Natural killer cell treated with Interleukin-12 subunit alpha and Interleukin-12 subunit beta and Interleukin-15 and Interleukin-18, amount 100 ng/mL, for 72 hours (primary cell): ENCODE measurements at regions not wholly inside any gene's neighbourhood (a gene's known extent, or its start where the extent isn't known, plus 50 kb on each side); places are given as distances from the start of the nearest gene placed in this dataset.

Source experiments
- ATAC-seq, 2 donors: fragments of 150-1000 bp; cut with Tn5 transposase in 1 of 2; sonication (Bioruptor Pico), chemical (Tn5 transposase) in 1 of 2; 2 replicates each; pipeline ENCODE4 v1.10.0; 2021
- DNase-seq: peaks from one replicate; pipeline ENCODE4 v3.0.0; 2022; ENCODE audit warnings: low spot score
- H3K27ac Mint-ChIP-seq, 2 donors: 1 replicate in 1 of 2; 2 replicates in 1 of 2; pipeline ENCODE4 v1.8.0; 2022; ENCODE audit warnings: mixed read lengths in 2 of 2, mild to moderate bottlenecking in 1 of 2, moderate library complexity in 1 of 2
- H3K27me3 Mint-ChIP-seq, 2 donors: 1 replicate in 1 of 2; 2 replicates in 1 of 2; pipeline ENCODE4 v1.8.0; 2022; ENCODE audit warnings: mixed read lengths in 2 of 2
- H3K36me3 Mint-ChIP-seq: one replicate; pipeline ENCODE4 v1.8.0; 2022; ENCODE audit warnings: mixed read lengths
- H3K4me1 Mint-ChIP-seq, 2 donors: 1 replicate in 1 of 2; 2 replicates in 1 of 2; pipeline ENCODE4 v1.8.0; 2022; ENCODE audit warnings: low read depth in 2 of 2, mixed read lengths in 2 of 2, mild to moderate bottlenecking in 1 of 2
- H3K4me3 Mint-ChIP-seq: one replicate; pipeline ENCODE4 v1.8.0; 2022; ENCODE audit warnings: mixed read lengths
- H3K9me3 Mint-ChIP-seq: 2 replicates; pipeline ENCODE4 v1.8.0; 2022; ENCODE audit warnings: mixed read lengths

DNA sequence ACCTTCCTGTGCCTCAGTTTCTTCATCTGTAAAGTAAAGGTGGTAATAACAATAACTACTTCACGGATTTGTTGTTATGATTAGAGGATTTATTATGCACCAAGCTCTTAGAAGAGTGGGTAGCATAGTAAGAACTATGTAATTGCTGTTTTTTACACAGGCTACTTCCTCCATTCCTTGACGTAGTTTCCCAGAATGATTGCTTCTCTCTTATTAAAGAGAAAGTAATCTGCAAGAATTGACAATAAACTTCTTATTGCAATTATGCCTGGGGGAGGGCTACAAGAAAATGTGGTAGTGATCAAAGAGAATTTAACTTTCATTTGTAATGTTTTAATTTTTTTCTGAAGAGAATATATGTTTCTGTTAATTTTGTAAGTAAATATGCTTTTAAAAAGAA, 238.7 kb downstream of the GASK1B start:
- Mint-ChIP-seq H3K36me3 (no peaks in the 10 kb centered on the region), H3K27ac (no peak overlapping the region), H3K4me3 (no peak overlapping the region), H3K4me1 (no peaks in the 10 kb centered on the region), H3K27me3 (no peaks in the 10 kb centered on the region), H3K9me3 (peaks cover 2% of the 10 kb centered on the region)
- ATAC-seq = no peak
- DNase-seq = no peak

DNA sequence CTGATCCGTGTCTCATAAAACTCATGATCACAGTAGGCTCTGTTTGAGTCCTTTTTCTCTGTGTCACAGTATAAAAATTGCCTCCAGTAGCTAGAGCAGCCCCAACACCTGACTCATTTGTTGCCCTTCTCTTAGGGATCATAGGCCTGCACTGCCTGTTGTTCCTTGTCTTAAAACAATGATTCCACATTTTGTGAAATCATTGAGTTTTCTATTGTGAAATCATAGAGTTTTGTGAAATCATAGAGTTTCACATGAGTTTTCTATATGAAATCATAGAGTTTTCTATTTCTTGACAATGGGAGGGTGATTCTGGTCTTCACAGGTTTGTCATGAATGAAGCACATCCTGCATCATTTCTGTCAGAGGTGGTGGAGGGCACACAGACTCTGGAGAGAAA, 239.9 kb downstream of the GASK1B start:
- ATAC-seq (no peak), DNase-seq (no peak)
- Mint-ChIP-seq H3K27me3 (no peaks in the 10 kb centered on the region), H3K4me1 (no peaks in the 10 kb centered on the region), H3K4me3 (no peak overlapping the region), H3K36me3 (no peaks in the 10 kb centered on the region), H3K27ac (no peak overlapping the region), H3K9me3 (no peaks in the 10 kb centered on the region)

DNA sequence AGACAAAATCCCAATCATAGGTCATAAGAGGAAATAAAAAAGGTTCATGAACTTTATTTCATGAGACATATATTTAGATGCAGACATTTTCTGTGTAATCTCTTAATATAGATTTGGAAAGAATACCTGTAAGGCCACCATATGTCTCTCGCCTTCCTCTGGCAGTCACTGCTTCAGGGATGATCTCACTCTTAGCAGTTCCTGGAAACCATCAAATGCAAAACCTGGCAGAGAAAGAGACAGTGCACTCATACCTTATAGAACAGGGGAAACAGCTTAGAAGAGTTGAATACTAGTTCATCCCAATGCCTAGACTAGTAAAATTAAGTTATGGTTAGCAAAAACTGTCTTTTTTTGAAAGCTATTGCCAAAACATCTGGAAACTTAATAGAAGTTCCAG, 243.3 kb downstream of the GASK1B start:
- Mint-ChIP-seq H3K27me3 (no peaks in the 10 kb centered on the region), H3K36me3 (peaks cover 4% of the 10 kb centered on the region), H3K4me3 (no peak overlapping the region), H3K9me3 (peaks cover 11% of the 10 kb centered on the region), H3K4me1 (no peaks in the 10 kb centered on the region), H3K27ac (no peak overlapping the region)
- no peak for ATAC-seq
- DNase-seq = no peak

DNA sequence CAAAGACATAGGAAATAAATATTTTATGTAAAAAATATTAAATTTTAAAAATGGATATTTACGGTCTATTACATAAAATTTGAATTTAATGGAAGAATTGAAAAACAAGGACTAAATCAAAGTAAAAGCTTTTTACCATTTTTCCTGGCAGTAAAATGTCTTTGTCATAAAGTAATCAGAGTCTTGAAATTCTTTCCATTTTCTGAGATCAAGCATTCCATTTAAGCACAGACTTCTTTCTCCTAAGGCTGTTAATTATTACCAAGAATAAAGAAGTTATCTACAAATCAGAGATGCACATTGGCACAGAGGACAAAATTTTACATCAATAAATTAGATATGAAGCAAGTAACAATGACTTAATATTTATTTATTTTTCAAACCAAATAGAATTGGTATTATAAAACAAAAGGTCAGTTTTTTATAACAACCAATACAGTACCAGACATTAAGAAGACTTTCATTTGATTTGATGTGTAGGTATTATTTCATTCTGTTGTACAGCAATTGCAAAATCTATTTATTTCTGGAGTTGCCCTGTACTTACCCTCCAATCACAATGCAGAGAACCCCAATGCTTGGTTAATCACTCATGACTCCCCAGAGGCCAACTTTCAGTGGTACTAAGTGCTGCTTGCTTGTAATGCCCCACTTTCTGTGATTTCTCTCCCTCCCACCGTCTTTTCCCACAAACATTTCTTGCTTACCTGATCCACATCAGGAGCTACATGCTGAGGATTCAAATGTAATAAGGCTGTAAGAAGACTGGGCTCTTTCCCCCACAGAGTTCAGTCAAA, 254.6 kb downstream of the GASK1B start:
- H3K36me3 Mint-ChIP-seq = peaks cover 5% of the 10 kb centered on the region
- peaks cover 15% of the 10 kb centered on the region for H3K9me3 Mint-ChIP-seq
- no peak overlapping the region for H3K27ac Mint-ChIP-seq
- H3K4me3 Mint-ChIP-seq = no peak overlapping the region
- no peaks in the 10 kb centered on the region for H3K27me3 Mint-ChIP-seq
- no peaks in the 10 kb centered on the region for H3K4me1 Mint-ChIP-seq
- ATAC-seq = no peak
- no peak for DNase-seq

DNA sequence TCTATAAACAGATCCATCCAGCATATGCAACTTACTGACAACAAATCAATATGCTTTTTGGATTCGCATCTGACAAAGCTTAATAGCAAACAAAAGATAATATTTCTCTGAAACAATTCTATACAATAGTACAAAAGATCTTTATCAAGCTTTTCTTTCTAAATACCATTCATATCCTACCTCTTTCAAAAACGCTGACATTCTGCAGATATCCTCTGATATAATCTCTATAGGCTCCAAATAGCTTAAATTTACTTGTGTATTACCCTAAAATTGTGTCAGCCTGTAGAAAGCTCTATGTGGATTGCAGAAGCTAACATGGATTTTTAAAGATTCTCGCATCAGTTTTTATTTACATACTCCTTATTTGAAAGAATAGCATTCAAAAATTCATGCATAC, 260.6 kb downstream of the GASK1B start:
- H3K4me1 Mint-ChIP-seq = no peaks in the 10 kb centered on the region
- H3K27me3 Mint-ChIP-seq = no peaks in the 10 kb centered on the region
- DNase-seq = no peak
- no peak for ATAC-seq
- H3K36me3 Mint-ChIP-seq = peaks cover 5% of the 10 kb centered on the region
- H3K9me3 Mint-ChIP-seq = peaks cover 3% of the 10 kb centered on the region
- H3K4me3 Mint-ChIP-seq = no peak overlapping the region
- no peak overlapping the region for H3K27ac Mint-ChIP-seq

DNA sequence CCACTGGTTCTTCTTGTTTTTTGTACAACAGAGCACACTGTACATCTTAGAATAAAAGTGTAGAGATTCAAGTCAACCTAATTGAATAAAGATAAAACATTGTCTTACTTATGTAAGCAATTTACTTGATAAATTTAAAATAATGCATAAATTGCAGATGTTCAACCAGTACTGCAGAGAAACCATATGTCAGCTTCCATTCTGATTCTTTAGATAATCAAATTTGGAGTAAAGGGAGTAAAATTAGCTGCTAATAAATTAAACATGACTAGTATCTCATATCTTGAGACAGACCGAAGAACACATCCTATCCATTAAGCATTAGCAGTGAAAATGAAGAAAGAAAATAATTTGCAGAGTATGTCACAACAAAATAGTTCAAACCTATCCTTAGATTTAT, 261.2 kb downstream of the GASK1B start:
- Mint-ChIP-seq H3K4me1 (no peaks in the 10 kb centered on the region), H3K27me3 (no peaks in the 10 kb centered on the region), H3K4me3 (no peak overlapping the region), H3K36me3 (peaks cover 5% of the 10 kb centered on the region), H3K9me3 (peaks cover 3% of the 10 kb centered on the region), H3K27ac (no peak overlapping the region)
- DNase-seq = no peak
- ATAC-seq = no peak

DNA sequence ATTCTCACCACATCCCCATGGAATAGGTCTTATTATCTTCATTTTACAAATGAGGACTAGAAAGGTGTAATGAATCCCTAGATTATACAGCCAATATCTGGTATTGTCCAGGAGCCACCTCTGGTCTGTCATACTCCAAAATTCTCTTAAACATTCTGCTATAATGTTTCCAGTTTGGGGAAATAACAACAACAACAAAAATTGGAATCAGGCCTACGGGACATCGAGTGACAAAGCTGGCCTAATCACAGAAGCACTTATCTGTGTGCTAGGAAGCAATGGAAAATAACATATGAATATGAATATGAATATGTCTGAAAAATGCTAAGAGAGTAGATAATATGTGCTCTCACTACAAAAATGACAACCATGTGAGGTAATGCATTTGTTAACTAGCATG, 264.1 kb downstream of the GASK1B start:
- no peak for ATAC-seq
- Mint-ChIP-seq H3K4me1 (no peaks in the 10 kb centered on the region), H3K36me3 (peaks cover 5% of the 10 kb centered on the region), H3K27me3 (no peaks in the 10 kb centered on the region), H3K9me3 (peaks cover 3% of the 10 kb centered on the region), H3K27ac (no peak overlapping the region), H3K4me3 (no peak overlapping the region)
- DNase-seq = no peak

DNA sequence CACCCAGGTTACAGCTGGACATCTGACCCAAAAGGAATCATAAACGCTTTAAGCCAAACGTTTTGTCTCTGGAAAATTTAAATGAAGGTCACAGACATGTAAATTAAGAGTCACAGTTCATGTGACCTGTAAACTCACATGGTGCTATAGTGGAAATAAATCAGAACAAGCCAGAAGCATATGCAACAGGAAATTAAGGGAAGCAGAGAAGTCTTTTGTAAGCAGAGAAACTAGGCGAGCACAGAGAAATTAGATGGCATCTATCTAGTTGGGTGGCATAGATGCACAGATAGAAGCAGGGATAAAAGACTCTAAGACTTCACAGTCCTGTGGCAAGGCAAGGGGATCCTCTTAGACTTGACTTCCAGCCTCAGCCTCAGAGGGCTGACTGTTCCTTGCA, 264.8 kb downstream of the GASK1B start:
- no peak for DNase-seq
- Mint-ChIP-seq H3K27ac (no peak overlapping the region), H3K4me1 (no peaks in the 10 kb centered on the region), H3K9me3 (peaks cover 3% of the 10 kb centered on the region), H3K4me3 (no peak overlapping the region), H3K27me3 (no peaks in the 10 kb centered on the region), H3K36me3 (peaks cover 5% of the 10 kb centered on the region)
- no peak for ATAC-seq

DNA sequence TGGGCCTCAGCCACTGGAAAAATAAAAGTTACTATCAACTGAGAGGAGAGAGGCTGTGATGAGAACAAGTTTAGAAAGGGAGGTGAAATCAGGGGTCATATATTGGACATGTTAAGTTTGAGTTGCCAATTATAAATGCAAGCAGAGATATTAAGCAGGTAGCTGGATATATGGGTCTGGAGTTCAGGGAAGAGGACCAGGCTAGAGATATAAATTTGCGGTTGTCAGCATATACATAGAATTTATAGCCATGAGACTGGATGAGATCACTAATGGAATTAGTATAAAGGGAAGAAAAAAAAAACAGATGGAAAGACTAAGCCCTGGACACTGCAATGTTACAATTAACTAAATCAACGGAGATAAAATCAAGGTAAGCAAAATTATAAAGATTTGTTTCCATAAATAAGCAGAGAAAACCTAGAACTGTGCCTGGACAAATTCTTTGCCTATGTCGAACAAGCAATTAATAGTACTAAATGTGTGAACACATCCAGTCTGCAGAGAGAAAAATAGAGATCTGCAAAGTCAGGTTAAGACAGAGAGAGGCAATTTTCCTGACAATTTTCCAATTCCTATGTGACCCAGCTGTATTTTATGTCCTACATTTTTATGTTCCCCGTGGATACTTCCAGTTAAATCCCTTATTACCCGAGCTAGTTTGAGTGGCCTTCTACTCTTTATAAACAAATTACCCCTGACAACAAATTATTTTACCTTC, 265.4 kb downstream of the GASK1B start:
- H3K4me1 Mint-ChIP-seq = no peaks in the 10 kb centered on the region
- DNase-seq (no peak), ATAC-seq (no peak)
- no peaks in the 10 kb centered on the region for H3K27me3 Mint-ChIP-seq
- peaks cover 5% of the 10 kb centered on the region for H3K36me3 Mint-ChIP-seq
- H3K9me3 Mint-ChIP-seq = peaks cover 3% of the 10 kb centered on the region
- no peak overlapping the region for H3K27ac Mint-ChIP-seq
- H3K4me3 Mint-ChIP-seq = no peak overlapping the region

DNA sequence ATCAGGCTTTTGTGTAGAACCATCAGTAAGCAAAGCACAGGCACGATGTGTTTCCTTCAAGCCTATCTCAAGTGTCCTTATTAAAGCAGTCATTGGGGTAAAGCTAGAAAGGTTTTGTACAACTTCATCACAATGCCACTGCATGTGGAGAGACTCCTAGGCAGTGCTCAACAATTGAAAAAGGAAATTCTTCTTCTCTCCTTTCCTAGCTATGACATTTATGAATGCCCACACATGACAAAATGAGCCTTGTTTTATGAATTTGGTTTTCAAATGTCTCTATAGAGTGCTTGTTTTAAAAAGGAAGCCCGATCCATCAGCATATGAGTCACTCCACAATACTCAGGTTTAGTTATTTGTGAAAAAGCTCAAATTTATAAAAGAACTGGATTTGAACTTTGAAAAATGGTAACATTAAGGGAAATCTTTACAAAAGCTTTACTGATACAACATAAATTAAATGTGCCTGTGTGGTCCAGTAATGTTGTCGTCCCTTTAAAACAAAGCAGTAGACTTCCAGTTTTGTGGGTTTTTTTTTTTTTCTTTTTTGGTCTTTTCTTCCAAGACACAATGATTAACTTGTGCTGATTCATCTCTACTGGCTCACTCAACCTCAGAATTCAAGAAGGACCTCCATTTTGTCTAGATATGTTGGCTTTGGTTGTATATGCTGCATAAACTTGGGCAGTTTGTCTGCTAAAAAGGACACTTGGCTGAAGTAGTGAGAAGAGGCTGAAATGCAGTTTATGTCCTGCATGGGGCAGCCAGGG, 273.8 kb downstream of the GASK1B start:
- ATAC-seq = no peak
- no peak for DNase-seq
- Mint-ChIP-seq H3K27ac (no peak overlapping the region), H3K27me3 (no peaks in the 10 kb centered on the region), H3K4me1 (no peaks in the 10 kb centered on the region), H3K9me3 (peaks cover 15% of the 10 kb centered on the region), H3K4me3 (no peak overlapping the region), H3K36me3 (no peaks in the 10 kb centered on the region)

DNA sequence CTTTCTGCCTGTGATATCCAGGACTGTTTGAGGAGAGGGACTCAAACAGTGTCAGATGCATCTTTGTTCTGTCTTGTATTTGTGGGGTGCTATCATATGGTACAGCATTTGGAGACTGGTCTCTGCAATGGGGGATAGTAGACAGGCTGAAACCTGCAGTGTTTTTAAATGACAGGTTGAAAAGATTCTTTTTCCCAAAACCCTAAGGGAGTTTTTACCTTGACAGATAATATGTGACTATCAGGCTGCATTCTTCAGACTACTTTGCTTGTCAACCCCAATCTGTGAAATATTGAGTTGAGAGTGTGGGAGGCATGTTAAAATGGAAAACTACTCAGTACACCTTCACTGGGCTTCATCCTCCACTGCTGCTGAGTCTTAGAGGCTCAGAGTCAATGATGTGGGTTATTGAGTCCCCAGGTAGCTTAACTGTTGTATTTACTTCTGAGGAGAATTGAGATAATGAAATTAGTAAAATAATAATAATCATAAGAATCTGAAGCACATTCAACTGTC, 274.9 kb downstream of the GASK1B start:
- no peaks in the 10 kb centered on the region for H3K4me1 Mint-ChIP-seq
- no peaks in the 10 kb centered on the region for H3K27me3 Mint-ChIP-seq
- H3K36me3 Mint-ChIP-seq = no peaks in the 10 kb centered on the region
- DNase-seq (no peak), ATAC-seq (no peak)
- H3K27ac Mint-ChIP-seq = no peak overlapping the region
- no peak overlapping the region for H3K4me3 Mint-ChIP-seq
- peaks cover 15% of the 10 kb centered on the region for H3K9me3 Mint-ChIP-seq

DNA sequence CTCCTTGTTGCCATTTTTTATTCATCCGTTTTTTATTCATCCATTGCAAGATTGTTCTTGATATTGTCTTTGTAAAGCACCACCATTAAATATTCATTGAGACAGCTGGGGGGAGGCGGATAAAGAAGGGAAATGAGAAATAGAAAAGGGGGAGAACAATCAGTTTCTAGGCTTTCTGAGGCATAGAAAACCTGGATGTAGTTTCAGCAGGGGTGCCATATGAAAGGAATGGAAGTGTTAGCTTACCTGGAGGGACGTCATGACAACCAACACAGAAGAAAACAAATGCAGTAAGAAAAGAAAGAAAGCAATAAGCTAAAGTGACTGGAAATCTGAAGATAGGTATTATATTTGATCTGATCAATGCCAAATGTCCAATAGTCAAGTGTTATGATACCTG, 276.1 kb downstream of the GASK1B start:
- H3K27me3 Mint-ChIP-seq = no peaks in the 10 kb centered on the region
- H3K4me1 Mint-ChIP-seq = no peaks in the 10 kb centered on the region
- H3K27ac Mint-ChIP-seq = no peak overlapping the region
- DNase-seq = no peak
- H3K4me3 Mint-ChIP-seq = no peak overlapping the region
- H3K9me3 Mint-ChIP-seq = peaks cover 14% of the 10 kb centered on the region
- no peak for ATAC-seq
- no peaks in the 10 kb centered on the region for H3K36me3 Mint-ChIP-seq

DNA sequence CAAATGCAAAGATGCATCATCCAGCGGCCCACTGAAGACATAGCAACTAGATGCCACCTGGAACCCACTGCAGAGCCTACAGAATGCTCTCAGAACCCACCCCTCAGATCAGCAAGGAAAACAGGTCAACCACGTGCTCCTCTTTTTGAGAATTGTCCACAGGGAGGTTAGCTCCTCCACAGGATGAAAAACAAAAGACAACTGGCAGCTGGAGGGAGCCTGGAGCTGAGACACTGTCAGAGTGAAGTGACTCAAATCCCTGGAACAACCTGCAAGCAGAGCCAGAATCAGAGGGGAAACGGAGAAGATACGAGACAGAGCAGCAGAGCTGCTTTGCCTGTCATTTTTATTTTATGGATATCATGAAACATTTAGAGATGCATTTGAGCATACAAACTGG, 277.6 kb downstream of the GASK1B start:
- no peak overlapping the region for H3K4me3 Mint-ChIP-seq
- peaks cover 5% of the 10 kb centered on the region for H3K9me3 Mint-ChIP-seq
- DNase-seq (no peak), ATAC-seq (no peak)
- no peaks in the 10 kb centered on the region for H3K4me1 Mint-ChIP-seq
- H3K27ac Mint-ChIP-seq = no peak overlapping the region
- H3K27me3 Mint-ChIP-seq = no peaks in the 10 kb centered on the region
- no peaks in the 10 kb centered on the region for H3K36me3 Mint-ChIP-seq

DNA sequence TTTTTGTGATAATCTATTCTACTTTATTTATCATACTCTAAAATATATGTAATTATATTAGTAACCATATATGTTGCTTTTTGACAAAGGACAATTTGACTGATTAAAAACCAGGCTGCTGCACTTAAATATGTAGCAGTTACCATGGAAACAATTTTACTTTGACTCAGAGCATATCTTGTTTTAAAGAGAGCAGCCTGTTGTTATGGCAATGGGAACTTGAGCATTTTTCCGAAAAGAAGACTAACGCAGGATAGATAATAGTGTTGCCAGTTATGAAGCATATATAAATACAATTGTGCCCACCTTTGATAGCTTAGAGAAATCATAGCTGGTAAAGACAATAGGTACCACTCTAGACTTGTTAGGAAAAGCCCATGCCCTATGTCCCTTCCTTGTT, 283.0 kb downstream of the GASK1B start:
- H3K9me3 Mint-ChIP-seq = peaks cover 8% of the 10 kb centered on the region
- no peaks in the 10 kb centered on the region for H3K36me3 Mint-ChIP-seq
- no peak overlapping the region for H3K27ac Mint-ChIP-seq
- DNase-seq (no peak), ATAC-seq (no peak)
- H3K4me1 Mint-ChIP-seq = no peaks in the 10 kb centered on the region
- H3K27me3 Mint-ChIP-seq = no peaks in the 10 kb centered on the region
- H3K4me3 Mint-ChIP-seq = no peak overlapping the region
